ENCODE measurements at regions not wholly inside any gene's neighbourhood (a gene's known extent, or its start where the extent isn't known, plus 50 kb on each side); places are given as distances from the start of the nearest gene placed in this dataset.
"Not testable (repeated sequence)": the region's sequence is repeated elsewhere in the genome, so short reads cannot be mapped to it uniquely, and the experiment has no call there.

DNA sequence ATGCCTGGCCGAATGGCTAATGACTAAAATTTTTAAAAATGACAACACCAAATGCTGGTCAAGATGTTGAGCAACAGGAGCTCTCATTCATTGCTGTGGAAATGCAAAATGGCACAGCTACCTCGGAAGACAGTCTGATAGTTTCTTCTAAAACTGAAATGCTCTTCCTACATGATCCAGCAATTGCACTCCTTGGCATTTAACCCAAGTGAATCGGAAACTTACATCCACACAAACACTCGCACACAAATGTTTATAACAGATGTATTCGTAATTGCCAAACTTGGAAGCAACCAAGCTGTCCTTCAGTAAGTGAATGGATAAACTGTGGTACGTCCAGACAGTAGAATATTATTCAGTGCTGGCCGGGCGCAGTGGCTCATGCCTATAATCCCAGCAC lies 56.4 kb upstream of the NCOA3 start:
- no peak for DNase-seq
- 88 to 90% methylated on average over 8 of the region's 8 CpGs for WGBS, 2 donors
- Histone ChIP-seq H3K9me3 (ENCODE audit: control insufficient read depth in 4 of 4, insufficient read depth in 3 of 4, low read length in 3 of 4) (no peaks in the 10 kb centered on the region), H3K27ac (ENCODE audit: low read depth in 1 of 2, low read length in 1 of 2) (no peak overlapping the region), H3K36me3 (ENCODE audit: control insufficient read depth in 4 of 4, insufficient read depth in 4 of 4, low read length in 4 of 4) (no peaks in the 10 kb centered on the region), H3K9ac (ENCODE audit: insufficient read depth in 1 of 2, low read length in 2 of 2) (no peak overlapping the region), H3K27me3 (ENCODE audit: control insufficient read depth in 3 of 3, insufficient read depth in 3 of 3, low read length in 2 of 3) (no peaks in the 10 kb centered on the region), H3K4me1 (ENCODE audit: control insufficient read depth in 5 of 5, insufficient read depth in 5 of 5, low read length in 5 of 5) (peaks cover 0 to 2% (median 0%) of the 10 kb centered on the region in 5 donors), H3K4me3 (no peak overlapping the region)
- no peak for ATAC-seq (ENCODE audit: insufficient read depth, low FRiP score)
- TF ChIP-seq, protein P1, sequence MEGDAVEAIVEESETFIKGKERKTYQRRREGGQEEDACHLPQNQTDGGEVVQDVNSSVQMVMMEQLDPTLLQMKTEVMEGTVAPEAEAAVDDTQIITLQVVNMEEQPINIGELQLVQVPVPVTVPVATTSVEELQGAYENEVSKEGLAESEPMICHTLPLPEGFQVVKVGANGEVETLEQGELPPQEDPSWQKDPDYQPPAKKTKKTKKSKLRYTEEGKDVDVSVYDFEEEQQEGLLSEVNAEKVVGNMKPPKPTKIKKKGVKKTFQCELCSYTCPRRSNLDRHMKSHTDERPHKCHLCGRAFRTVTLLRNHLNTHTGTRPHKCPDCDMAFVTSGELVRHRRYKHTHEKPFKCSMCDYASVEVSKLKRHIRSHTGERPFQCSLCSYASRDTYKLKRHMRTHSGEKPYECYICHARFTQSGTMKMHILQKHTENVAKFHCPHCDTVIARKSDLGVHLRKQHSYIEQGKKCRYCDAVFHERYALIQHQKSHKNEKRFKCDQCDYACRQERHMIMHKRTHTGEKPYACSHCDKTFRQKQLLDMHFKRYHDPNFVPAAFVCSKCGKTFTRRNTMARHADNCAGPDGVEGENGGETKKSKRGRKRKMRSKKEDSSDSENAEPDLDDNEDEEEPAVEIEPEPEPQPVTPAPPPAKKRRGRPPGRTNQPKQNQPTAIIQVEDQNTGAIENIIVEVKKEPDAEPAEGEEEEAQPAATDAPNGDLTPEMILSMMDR (IDR thresholded peaks at IDR 0.05; ENCODE audit: control extremely low read depth, extremely low read depth) = no peak

DNA sequence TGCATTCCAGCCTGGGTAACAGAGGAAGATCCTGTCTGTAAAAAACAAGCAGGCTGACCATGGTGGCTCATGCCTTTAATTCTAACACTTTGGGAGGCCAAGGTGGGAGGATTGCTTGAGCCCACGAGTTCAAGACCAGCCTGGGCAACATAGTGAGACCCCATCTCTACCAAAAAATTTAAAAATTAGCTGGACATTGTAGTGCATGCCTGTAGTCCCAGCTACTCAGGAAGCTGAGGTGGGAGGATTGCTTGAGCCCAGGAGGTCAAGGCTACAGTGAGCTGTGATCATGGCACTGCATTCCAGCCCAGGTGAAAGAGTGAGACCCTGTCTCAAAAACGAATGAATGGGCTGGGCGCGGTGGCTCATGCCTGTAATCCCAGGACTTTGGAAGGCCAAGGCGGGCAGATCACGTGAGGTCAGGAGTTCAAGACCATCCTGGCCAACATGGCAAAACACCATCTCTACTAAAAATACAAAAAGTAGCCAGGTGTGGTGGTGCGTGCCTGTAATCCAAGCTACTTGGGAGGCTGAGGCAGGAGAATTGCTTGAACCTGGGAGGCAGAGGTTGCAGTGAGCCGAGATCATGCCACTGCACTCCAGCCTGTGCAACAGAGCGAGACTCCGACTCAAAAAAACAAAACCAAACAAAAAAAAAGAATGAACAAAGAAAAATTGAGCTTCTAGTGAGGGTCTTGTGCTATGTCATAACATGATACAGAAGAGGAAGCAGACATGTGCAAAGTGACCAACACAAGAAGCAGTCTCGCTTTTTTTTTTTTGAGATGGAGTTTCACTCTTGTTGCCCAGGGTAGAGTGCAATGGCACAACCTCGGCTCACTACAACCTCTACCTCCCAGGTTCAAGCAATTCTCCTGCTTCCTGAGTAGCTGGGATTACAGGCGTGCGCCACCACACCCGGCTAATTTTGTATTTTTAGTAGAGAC lies 54.1 kb upstream of the NCOA3 start:
- WGBS, 2 donors = 96 to 97% methylated on average over 15 of the region's 15 CpGs
- H3K9ac ChIP-seq (ENCODE audit: insufficient read depth in 1 of 2, low read length in 2 of 2); H3K27ac ChIP-seq (ENCODE audit: low read depth in 1 of 2, low read length in 1 of 2); H3K4me1 ChIP-seq (ENCODE audit: control insufficient read depth in 5 of 5, insufficient read depth in 5 of 5, low read length in 5 of 5); H3K36me3 ChIP-seq (ENCODE audit: control insufficient read depth in 4 of 4, insufficient read depth in 4 of 4, low read length in 4 of 4); H3K9me3 ChIP-seq (ENCODE audit: control insufficient read depth in 4 of 4, insufficient read depth in 3 of 4, low read length in 3 of 4); ATAC-seq (ENCODE audit: insufficient read depth, low FRiP score); DNase-seq; H3K4me3 ChIP-seq; H3K27me3 ChIP-seq (ENCODE audit: control insufficient read depth in 3 of 3, insufficient read depth in 3 of 3, low read length in 2 of 3): not testable (repeated sequence)

DNA sequence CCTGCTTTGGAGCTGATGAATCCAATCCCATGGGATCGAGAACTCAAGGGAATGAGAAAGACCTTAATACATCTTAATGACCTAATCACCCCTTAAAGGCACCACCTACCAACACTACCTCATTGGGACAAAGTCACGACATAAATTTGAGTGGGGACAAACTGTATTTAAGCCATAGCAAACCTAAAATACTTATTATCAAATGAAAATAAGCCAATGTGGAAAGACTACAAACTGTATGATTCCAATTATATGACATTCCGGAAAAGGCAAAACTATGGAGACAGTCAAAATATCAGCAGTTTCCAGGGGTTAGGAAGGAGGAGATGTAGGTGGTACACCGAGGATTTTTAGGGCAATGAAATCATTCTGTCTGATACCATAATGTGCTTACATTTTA lies 53.3 kb upstream of the NCOA3 start:
- H3K4me3 ChIP-seq = no peak overlapping the region
- no peaks in the 10 kb centered on the region for H3K9me3 ChIP-seq (ENCODE audit: control insufficient read depth in 4 of 4, insufficient read depth in 3 of 4, low read length in 3 of 4)
- H3K36me3 ChIP-seq (ENCODE audit: control insufficient read depth in 4 of 4, insufficient read depth in 4 of 4, low read length in 4 of 4) = no peaks in the 10 kb centered on the region
- TF ChIP-seq, protein P1 (IDR thresholded peaks at IDR 0.05; ENCODE audit: control extremely low read depth, extremely low read depth) = no peak
- H3K9ac ChIP-seq (ENCODE audit: insufficient read depth in 1 of 2, low read length in 2 of 2) = no peak overlapping the region
- no peak overlapping the region for H3K27ac ChIP-seq (ENCODE audit: low read depth in 1 of 2, low read length in 1 of 2)
- 81 to 97% methylated on average over 4 of the region's 4 CpGs for WGBS, 2 donors
- no peaks in the 10 kb centered on the region for H3K4me1 ChIP-seq (ENCODE audit: control insufficient read depth in 5 of 5, insufficient read depth in 5 of 5, low read length in 5 of 5)
- ATAC-seq (ENCODE audit: insufficient read depth, low FRiP score) (no peak), DNase-seq (no peak)
- no peaks in the 10 kb centered on the region for H3K27me3 ChIP-seq (ENCODE audit: control insufficient read depth in 3 of 3, insufficient read depth in 3 of 3, low read length in 2 of 3)

DNA sequence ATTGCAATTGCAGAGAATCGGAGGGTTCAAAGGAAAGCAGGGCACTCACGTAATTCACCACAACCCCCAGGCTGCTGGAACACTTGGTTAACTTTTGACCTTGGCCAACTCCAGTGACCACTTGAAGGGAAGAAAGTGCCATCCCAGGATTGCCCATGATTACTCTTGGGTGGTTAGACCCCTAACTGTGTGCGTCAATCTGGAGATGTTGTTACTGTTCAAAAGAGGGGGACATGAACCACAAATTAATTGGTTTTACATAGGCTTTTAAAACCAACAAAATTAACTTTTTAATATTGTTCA lies 50.1 kb upstream of the NCOA3 start:
- Histone ChIP-seq H3K9me3 (ENCODE audit: control insufficient read depth in 4 of 4, insufficient read depth in 3 of 4, low read length in 3 of 4) (no peaks in the 10 kb centered on the region), H3K4me3 (no peak overlapping the region), H3K9ac (ENCODE audit: insufficient read depth in 1 of 2, low read length in 2 of 2) (no peak overlapping the region), H3K27ac (ENCODE audit: low read depth in 1 of 2, low read length in 1 of 2) (no peak overlapping the region), H3K27me3 (ENCODE audit: control insufficient read depth in 3 of 3, insufficient read depth in 3 of 3, low read length in 2 of 3) (no peaks in the 10 kb centered on the region), H3K36me3 (ENCODE audit: control insufficient read depth in 4 of 4, insufficient read depth in 4 of 4, low read length in 4 of 4) (no peaks in the 10 kb centered on the region), H3K4me1 (ENCODE audit: control insufficient read depth in 5 of 5, insufficient read depth in 5 of 5, low read length in 5 of 5) (peaks cover 0 to 1% (median 0%) of the 10 kb centered on the region in 5 donors)
- WGBS, 2 donors = 95 to 100% methylated on average over 3 of the region's 3 CpGs
- TF ChIP-seq, protein P1 (IDR thresholded peaks at IDR 0.05; ENCODE audit: control extremely low read depth, extremely low read depth) = no peak
- ATAC-seq (ENCODE audit: insufficient read depth, low FRiP score) (no peak), DNase-seq (no peak)

Data from lung (tissue), 11 donors.